Globus pallidus (tissue), 1 donor: ENCODE measurements at regions not wholly inside any gene's neighbourhood (a gene's known extent, or its start where the extent isn't known, plus 50 kb on each side); places are given as distances from the start of the nearest gene placed in this dataset.

Source experiments
- DNase-seq: peaks from one replicate; pipeline ENCODE4 v3.0.0-alpha.2; 2015; ENCODE audit warnings: low spot score

DNA sequence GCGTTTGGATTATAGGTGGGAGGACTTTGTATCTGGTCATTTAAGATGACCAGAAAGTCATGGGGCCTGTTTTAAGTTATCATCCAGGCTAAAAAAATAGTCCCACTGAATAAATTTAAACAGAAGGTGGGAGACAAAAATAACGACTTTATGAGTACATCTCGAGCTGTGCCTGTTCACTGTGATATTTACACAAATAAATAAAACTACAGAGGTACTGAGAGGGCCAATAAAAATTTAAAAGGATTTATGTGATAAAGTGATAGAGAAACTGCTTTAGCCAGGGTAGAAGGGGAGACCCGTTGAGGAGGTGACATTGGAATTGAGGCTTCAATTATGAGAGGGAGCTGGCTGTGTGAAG lies 53.4 kb upstream of the PMEPA1 start:
- no peak for DNase-seq

- DNase-seq = no peak
Measured at GRCh38 chr20:57762531-57763234, 52.9 kb upstream of the PMEPA1 start.

DNA sequence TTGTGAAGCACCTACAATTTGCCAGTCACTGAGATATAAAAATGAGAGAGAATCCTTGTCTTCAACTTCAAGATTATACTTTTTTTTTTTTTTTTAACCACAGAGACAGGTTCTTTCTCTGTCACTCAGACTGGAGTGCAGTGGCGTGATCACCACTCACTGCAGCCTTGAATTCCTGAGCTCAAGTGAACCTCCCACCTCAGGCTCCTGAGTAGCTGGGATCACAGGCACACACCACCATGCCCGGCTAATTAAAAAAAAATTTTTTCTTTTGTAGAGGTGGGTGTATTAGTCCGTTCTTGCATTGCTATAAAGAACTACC lies 51.6 kb upstream of the PMEPA1 start:
- no peak for DNase-seq

DNA sequence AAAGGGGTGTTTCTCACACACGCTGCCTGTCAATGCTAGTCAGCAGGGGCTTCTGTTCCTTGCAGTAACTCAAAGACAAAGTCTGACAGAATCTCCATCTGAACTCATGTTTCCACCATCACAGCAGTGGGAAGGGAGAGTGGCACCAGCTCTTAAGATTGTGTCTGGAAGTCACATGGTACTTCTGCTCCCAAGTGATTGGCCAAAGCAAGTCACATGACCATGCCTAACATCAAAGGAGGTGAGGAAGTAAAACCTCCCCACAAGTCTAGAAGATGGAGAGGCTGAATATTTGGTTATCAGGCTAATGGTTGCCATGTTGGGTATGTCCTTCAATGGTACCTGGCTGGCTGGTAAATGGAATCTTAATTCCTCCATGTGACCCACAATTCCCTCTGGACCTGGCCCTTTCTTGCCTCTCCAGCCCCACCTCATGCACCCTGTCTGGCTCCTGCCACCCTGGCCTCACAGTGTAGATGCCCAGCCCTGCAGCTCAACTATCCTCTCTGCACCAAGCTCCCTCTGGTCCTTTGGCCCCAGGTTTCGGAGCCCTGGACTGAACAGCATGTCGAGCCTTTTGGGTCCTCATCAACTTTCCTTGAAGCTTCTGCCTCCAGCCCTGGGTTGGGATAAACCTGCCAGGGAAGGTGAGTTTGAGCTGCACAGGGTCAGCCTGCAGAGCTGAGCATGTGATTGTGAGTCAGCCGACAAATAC lies 51.0 kb upstream of the PMEPA1 start:
- no peak for DNase-seq

GRCh38 chr20:57759724-57760123 lies 49.9 kb upstream of the PMEPA1 start:
- DNase-seq = no peak
